Heart left ventricle (tissue), 13 donors: ENCODE measurements at regions not wholly inside any gene's neighbourhood (a gene's known extent, or its start where the extent isn't known, plus 50 kb on each side); places are given as distances from the start of the nearest gene placed in this dataset.

Experiments
- CTCF ChIP-seq, 12 donors: fragments of 200-600 bp; sonication (generic) in 4 of 12; IDR thresholded peaks; one replicate each; pipeline versions ENCODE4 v1.5.0 to v1.8.0; 2018 to 2022; ENCODE audit warnings: antibody characterized with exemption in 12 of 12, mild to moderate bottlenecking in 5 of 12
- POLR2A ChIP-seq, 2 donors: fragments of 450-650 bp; IDR thresholded peaks; one replicate each; pipeline ENCODE4 v1.6.1; 2017; ENCODE audit warnings: antibody characterized with exemption in 2 of 2, mild to moderate bottlenecking in 2 of 2, moderate library complexity in 2 of 2
- donor health status: ischemic (EF 13 %, LVEDD 7.1; RV severe dilation, severe dysfunction).
- donor health status: DM: no; HTN: yes; CAD: no.
- donor health status: DM: no; HTN: no; CAD: no.
- donor health status: ischemic (EF 25% LVEDD 6.9; RV normal size, moderate dysfunction).
- donor health status: ischemic (EF 25% LVEDD 5.7; RV mildly dilated, moderate dysfunction).
- donor health status: ischemic (EF 35%, LVEDD 5.7; RV mildly dilated, moderate dysfunction).
- donor health status: nonischemic (EF 11% LVEDD 7.7; RV severe dilation, severe dysfunction).
- donor health status: DM: yes; HTN: yes; CAD: no.
- donor health status: PGD.
- donor health status: ischemic (EF 29% LVEDD 5.4; RV normal size, mild dysfunction).
- donor health status: nonischemic (EF 23%, LVEDD 6.1; RV moderate dilation, normal function).

- TF ChIP-seq CTCF (IDR thresholded peaks at IDR 0.05) (no peak), POLR2A (IDR thresholded peaks at IDR 0.05) (no peak)
Measured at GRCh38 chr3:72135636-72136035, 350.7 kb upstream of the PROK2 start.
